K562 (cell line): ENCODE measurements at regions not wholly inside any gene's neighbourhood (a gene's known extent, or its start where the extent isn't known, plus 50 kb on each side); places are given as distances from the start of the nearest gene placed in this dataset.

Experiments used
- ARID1B ChIP-seq: fragments of 450-650 bp; IDR thresholded peaks from 2 replicates; pipeline ENCODE4 v1.6.1; 2016; ENCODE audit warnings: antibody characterized with exemption, mild to moderate bottlenecking, inconsistent platforms
- ATF7 ChIP-seq: fragments of 450-650 bp; IDR thresholded peaks from 2 replicates; pipeline ENCODE4 v1.7.1; 2014; ENCODE audit warnings: mild to moderate bottlenecking, moderate library complexity
- C11orf30 ChIP-seq: fragments of 450-650 bp; IDR thresholded peaks from 2 replicates; pipeline ENCODE4 v1.6.1; 2016; ENCODE audit warnings: low read depth, mild to moderate bottlenecking
- FOSL1 ChIP-seq: fragments of 200-800 bp; sonication (Bioruptor generic); conservative IDR thresholded peaks from 2 replicates; pipeline ENCODE4 v1.6.1; 2016; ENCODE audit warnings: missing genetic modification characterization, missing compliant biosample characterization
- FOXP1 ChIP-seq: sonication (generic); formaldehyde crosslinking; IDR thresholded peaks from 2 replicates; pipeline ENCODE4 v1.8.0; 2022; ENCODE audit warnings: mild to moderate bottlenecking, missing genetic modification reagents
- HDAC1 ChIP-seq, 2 experiments: fragments of 450-650 bp; IDR thresholded peaks; 2 replicates each; pipeline ENCODE4 v1.6.1; 2016 to 2017; ENCODE audit warnings: inconsistent platforms in 1 of 2, mild to moderate bottlenecking in 1 of 2, moderate library complexity in 1 of 2
- MAFG ChIP-seq: fragments of 450-650 bp; conservative IDR thresholded peaks from 2 replicates; pipeline ENCODE4 v1.6.1; 2016; ENCODE audit warnings: missing genetic modification characterization, missing compliant biosample characterization
- MAFK ChIP-seq: IDR thresholded peaks from 2 replicates; pipeline ENCODE4 v1.6.1; 2011; ENCODE audit warnings: low read length, improper control_type of control experiment
- MTA3 ChIP-seq: fragments of 450-650 bp; formaldehyde crosslinking; IDR thresholded peaks from 2 replicates; pipeline ENCODE4 v1.6.1; 2017; ENCODE audit warnings: mild to moderate bottlenecking, borderline replicate concordance
- NFIC ChIP-seq: fragments of 450-650 bp; IDR thresholded peaks from 2 replicates; pipeline ENCODE4 v1.6.1; 2017; ENCODE audit warnings: mild to moderate bottlenecking, inconsistent platforms
- PBX2 ChIP-seq, 2 experiments: IDR thresholded peaks in 1 of 2; conservative IDR thresholded peaks in 1 of 2; 2 replicates each; pipeline ENCODE4 v1.6.1; 2016; ENCODE audit warnings: low read depth in 2 of 2, mild to moderate bottlenecking in 1 of 2, missing compliant biosample characterization in 1 of 2, missing genetic modification characterization in 1 of 2, moderate library complexity in 1 of 2
- POLR2AphosphoS2 ChIP-seq: IDR thresholded peaks from 2 replicates; pipeline ENCODE4 v1.6.1; 2012; ENCODE audit warnings: low read length, improper control_type of control experiment
- POU5F1 ChIP-seq: fragments of 150-350 bp; IDR thresholded peaks from 2 replicates; pipeline ENCODE4 v1.6.1; 2014; ENCODE audit warnings: borderline replicate concordance, low read length, low read depth, mild to moderate bottlenecking; ENCODE audit not compliant: partially characterized antibody
- SMARCE1 ChIP-seq: fragments of 450-650 bp; IDR thresholded peaks from 2 replicates; pipeline ENCODE4 v1.7.1; 2016; ENCODE audit warnings: mild to moderate bottlenecking
- SOX6 ChIP-seq: fragments of 450-650 bp; IDR thresholded peaks from 2 replicates; pipeline ENCODE4 v1.6.1; 2014; ENCODE audit warnings: mild to moderate bottlenecking
- TRIM24 ChIP-seq, 2 experiments: fragments of 450-650 bp; IDR thresholded peaks; 2 replicates each; pipeline ENCODE4 v1.6.1; 2016
- VEZF1 ChIP-seq: fragments of 200-800 bp; sonication (Bioruptor generic); IDR thresholded peaks from 2 replicates; pipeline ENCODE4 v1.6.1; 2017; ENCODE audit warnings: missing genetic modification characterization, missing compliant biosample characterization
- ZBED1 ChIP-seq: IDR thresholded peaks from 2 replicates; pipeline ENCODE4 v1.6.1; 2014
- ZC3H8 ChIP-seq: fragments of 450-650 bp; IDR thresholded peaks from 2 replicates; pipeline ENCODE4 v1.6.1; 2017
- ZEB2 ChIP-seq: fragments of 450-650 bp; IDR thresholded peaks from 2 replicates; pipeline ENCODE4 v1.6.1; 2016
- ZKSCAN3 ChIP-seq: fragments of 250-450 bp; sonication (Bioruptor Pico); IDR thresholded peaks from 2 replicates; pipeline ENCODE4 v1.4.0; 2020
- ZNF274 ChIP-seq: IDR thresholded peaks from 2 replicates; pipeline ENCODE4 v1.6.1; 2011; ENCODE audit warnings: low read depth, mild to moderate bottlenecking, low read length, moderate library complexity, borderline replicate concordance
- ZNF316 ChIP-seq: fragments of 450-650 bp; IDR thresholded peaks from 2 replicates; pipeline ENCODE4 v1.6.1; 2016
- TF ChIP-seq, protein P1 (sequence below), 2 experiments: IDR thresholded peaks; 2 replicates each; pipeline ENCODE4 v1.6.1; 2011; ENCODE audit warnings: borderline replicate concordance in 1 of 2, control low read depth in 1 of 2, low read depth in 1 of 2, low read length in 1 of 2, mild to moderate bottlenecking in 1 of 2, mixed read lengths in 1 of 2, moderate library complexity in 1 of 2; ENCODE audit not compliant: insufficient read depth in 1 of 2, insufficient read length in 1 of 2, poor library complexity in 1 of 2, severe bottlenecking in 1 of 2; ENCODE audit errors: extremely low read depth in 1 of 2
- TF ChIP-seq, protein P2 (sequence below): IDR thresholded peaks from 2 replicates; pipeline ENCODE4 v1.6.1; 2012; ENCODE audit warnings: low read depth, low read length, improper control_type of control experiment, borderline replicate concordance

GRCh38 chr6:90411292-90411781 lies 114.7 kb upstream of the BACH2 start (continued):
- peak; percentile 45; the same call in 1 of the 2 replicates for TF ChIP-seq VEZF1
- TF ChIP-seq SOX6 = peak; percentile 44; the same call in 1 of the 2 replicates
- no peak for TF ChIP-seq ZBED1
- TF ChIP-seq MTA3 = peak; percentile 24; the same call in 1 of the 2 replicates
- no peak for TF ChIP-seq POLR2AphosphoS2
- 0 out of 2 replicates have a peak, but pooled peaks have one; percentile 34 for TF ChIP-seq SMARCE1
- TF ChIP-seq C11orf30 = peak; percentile 94
- peak; percentile 71; the same call in 1 of the 2 replicates for TF ChIP-seq MAFK
- TF ChIP-seq NFIC = peak; percentile 95
- TF ChIP-seq, protein P1, sequence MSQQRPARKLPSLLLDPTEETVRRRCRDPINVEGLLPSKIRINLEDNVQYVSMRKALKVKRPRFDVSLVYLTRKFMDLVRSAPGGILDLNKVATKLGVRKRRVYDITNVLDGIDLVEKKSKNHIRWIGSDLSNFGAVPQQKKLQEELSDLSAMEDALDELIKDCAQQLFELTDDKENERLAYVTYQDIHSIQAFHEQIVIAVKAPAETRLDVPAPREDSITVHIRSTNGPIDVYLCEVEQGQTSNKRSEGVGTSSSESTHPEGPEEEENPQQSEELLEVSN (IDR thresholded peaks at IDR 0.05; ENCODE audit: borderline replicate concordance in 1 of 2, extremely low read depth in 1 of 2, insufficient read depth in 1 of 2, insufficient read length in 1 of 2, low read depth in 1 of 2, low read length in 1 of 2, poor library complexity in 1 of 2, severe bottlenecking in 1 of 2) = no peak
- no peak for TF ChIP-seq FOXP1
- TF ChIP-seq FOSL1 (tag) = peak; percentile 83
- no peak for TF ChIP-seq ZC3H8
- peak; percentile 82 for TF ChIP-seq ZEB2
- TF ChIP-seq, protein P2, sequence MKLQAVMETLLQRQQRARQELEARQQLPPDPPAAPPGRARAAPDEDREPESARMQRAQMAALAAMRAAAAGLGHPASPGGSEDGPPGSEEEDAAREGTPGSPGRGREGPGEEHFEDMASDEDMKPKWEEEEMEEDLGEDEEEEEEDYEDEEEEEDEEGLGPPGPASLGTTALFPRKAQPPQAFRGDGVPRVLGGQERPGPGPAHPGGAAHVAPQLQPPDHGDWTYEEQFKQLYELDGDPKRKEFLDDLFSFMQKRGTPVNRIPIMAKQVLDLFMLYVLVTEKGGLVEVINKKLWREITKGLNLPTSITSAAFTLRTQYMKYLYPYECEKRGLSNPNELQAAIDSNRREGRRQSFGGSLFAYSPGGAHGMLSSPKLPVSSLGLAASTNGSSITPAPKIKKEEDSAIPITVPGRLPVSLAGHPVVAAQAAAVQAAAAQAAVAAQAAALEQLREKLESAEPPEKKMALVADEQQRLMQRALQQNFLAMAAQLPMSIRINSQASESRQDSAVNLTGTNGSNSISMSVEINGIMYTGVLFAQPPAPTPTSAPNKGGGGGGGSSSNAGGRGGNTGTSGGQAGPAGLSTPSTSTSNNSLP = peak; percentile 9; the same call in 1 of the 2 replicates
- TF ChIP-seq MAFG (tag) = peak; percentile 88
- no peak for TF ChIP-seq PBX2 (CRISPR knock-in tag; IDR thresholded peaks at IDR 0.05; ENCODE audit: low read depth)
- TF ChIP-seq PBX2 (tag; conservative IDR thresholded peaks at IDR 0.05; ENCODE audit: low read depth) = peak; percentile 78
- peak; percentile 37 for TF ChIP-seq ARID1B
- TF ChIP-seq ZKSCAN3 (CRISPR knock-in tag) = no peak
- 0 out of 4 replicates have a peak, but pooled peaks of 1 of the 2 experiments have one; percentile 16 for TF ChIP-seq TRIM24 (IDR thresholded peaks at IDR 0.05)
- TF ChIP-seq POU5F1 = no peak
- TF ChIP-seq ATF7 = peak; percentile 47; the same call in 1 of the 2 replicates
- TF ChIP-seq HDAC1 (IDR thresholded peaks at IDR 0.05) = 0 out of 4 replicates have a peak, but pooled peaks of 1 of the 2 experiments have one; percentile 25
- no peak for TF ChIP-seq ZNF274
- TF ChIP-seq ZNF316 = peak; percentile 97
